GM12878 (cell line): ENCODE measurements at regions not wholly inside any gene's neighbourhood (a gene's known extent, or its start where the extent isn't known, plus 50 kb on each side); places are given as distances from the start of the nearest gene placed in this dataset.

Experiments
- ATAC-seq: fragments of 200-7000 bp; cut with Tn5 transposase; 3 replicates; pipeline ENCODE4 v1.9.1; 2020; ENCODE audit warnings: mild to moderate bottlenecking, moderate library complexity
- BruUV-seq: library from RNA; stranded (reverse); fragments of 400-500 nt; replicated peaks from 2 replicates; lab custom pipeline; 2021; lab: Mats Ljungman, UMichigan
- CTCF ChIA-PET: fragments of 300-600 bp; sonication (Branson Sonifier 250); formaldehyde crosslinking; extraction: SDS; loops from one replicate; lab custom pipeline; 2021; ENCODE audit warnings: inconsistent platforms; lab: Yijun Ruan, JAX
- POLR2A ChIA-PET: fragments of 350-600 bp; formaldehyde crosslinking; extraction: SDS; loops from one replicate; lab custom pipeline; 2021; ENCODE audit warnings: inconsistent platforms; lab: Charles Lee
- RAD21 ChIA-PET: fragments of 300-600 bp; sonication (Branson Sonifier 250); formaldehyde crosslinking; loops from one replicate; lab custom pipeline; 2023; ENCODE audit warnings: antibody characterized with exemption; ENCODE audit not compliant: unreplicated experiment; lab: Charles Lee
- SMC1A ChIA-PET: fragments of 300-600 bp; sonication (Branson Sonifier 250); formaldehyde crosslinking; loops from one replicate; lab custom pipeline; 2023; ENCODE audit not compliant: unreplicated experiment, uncharacterized antibody; lab: Charles Lee
- DNase-seq: peaks from one replicate; pipeline ENCODE4 v3.0.0-alpha.2; 2011; ENCODE audit warnings: low read depth, low spot score
- FAIRE-seq: peaks from 3 replicates; lab custom pipeline; 2011; peaks lifted over from hg19 to GRCh38; lab: Jason Lieb, UNC
- H2AFZ ChIP-seq: 2 replicates; pipeline ENCODE4 v1.6.0; 2011; ENCODE audit warnings: low read depth, low read length, control low read depth; ENCODE audit not compliant: control insufficient read depth
- H3K27ac ChIP-seq: 2 replicates; pipeline ENCODE4 v1.5.1; 2011; ENCODE audit warnings: control low read depth; ENCODE audit not compliant: control insufficient read depth, insufficient read depth
- H3K27me3 ChIP-seq, 2 experiments: replicated peaks in 1 of 2; 2 replicates each; pipeline versions ENCODE4 v1.6.0 to v1.6.1; 2011; ENCODE audit warnings: low read length in 1 of 2; ENCODE audit not compliant: control insufficient read depth in 2 of 2, insufficient read depth in 2 of 2
- H3K36me3 ChIP-seq, 2 experiments: 2 replicates each; pipeline ENCODE4 v1.5.1; 2011; ENCODE audit warnings: low read length in 1 of 2; ENCODE audit not compliant: control insufficient read depth in 2 of 2, insufficient read depth in 2 of 2
- H3K4me1 ChIP-seq: 2 replicates; pipeline ENCODE4 v1.6.1; 2011; ENCODE audit warnings: mild to moderate bottlenecking, low read length, moderate library complexity, mixed read lengths; ENCODE audit not compliant: control insufficient read depth, insufficient read depth
- H3K4me2 ChIP-seq: 2 replicates; pipeline ENCODE4 v1.6.0; 2011; ENCODE audit warnings: control low read depth; ENCODE audit not compliant: control insufficient read depth, insufficient read depth
- H3K4me3 ChIP-seq: fragments of 200-600 bp; sonication (generic); 2 replicates; pipeline ENCODE4 v1.5.1; 2016
- H3K79me2 ChIP-seq: 2 replicates; pipeline ENCODE4 v1.6.0; 2011; ENCODE audit warnings: low read length; ENCODE audit not compliant: control insufficient read depth, insufficient read depth
- H3K9ac ChIP-seq: 2 replicates; pipeline ENCODE4 v1.8.0; 2011; ENCODE audit warnings: low read length, control low read depth, mixed read lengths; ENCODE audit not compliant: control insufficient read depth, insufficient read depth
- H3K9me3 ChIP-seq: replicated peaks from 3 replicates; pipeline ENCODE4 v1.5.1; 2011; ENCODE audit warnings: mild to moderate bottlenecking, low read length; ENCODE audit not compliant: control insufficient read depth, insufficient read depth
- H4K20me1 ChIP-seq: 2 replicates; pipeline ENCODE4 v1.6.0; 2011; ENCODE audit not compliant: control insufficient read depth, insufficient read depth
- NRF1 ChIP-seq: conservative IDR thresholded peaks from 2 replicates; pipeline ENCODE4 v1.6.1; 2011; ENCODE audit warnings: mild to moderate bottlenecking, low read depth, low read length, improper control_type of control experiment
- PAX8 ChIP-seq: fragments of 450-650 bp; IDR thresholded peaks from 2 replicates; pipeline ENCODE4 v1.6.1; 2017; ENCODE audit warnings: mild to moderate bottlenecking, moderate library complexity
- WGBS: methylation state at CpG from one replicate; pipeline ENCODE4 v1.1.6; 2016; ENCODE audit warnings: low lambda C conversion rate; ENCODE audit not compliant: insufficient replicate concordance, insufficient coverage; ENCODE audit errors: missing lambda C conversion rate; 5-methylcytosine and 5-hydroxymethylcytosine counted together
- in situ Hi-C: fragments of 300-500 bp; cut with MboI; formaldehyde crosslinking; loops from 9 replicates; pipeline ENCODE4 v1.14.3; 2018; ENCODE audit warnings: mixed read lengths
- intact Hi-C: fragments of 100-400 bp; cut with micrococcal nuclease; formaldehyde crosslinking; loops from one replicate; pipeline ENCODE4 v1.14.2; 2022; ENCODE audit not compliant: unreplicated experiment
- TF ChIP-seq, protein P1 (sequence below): IDR thresholded peaks from 2 replicates; pipeline ENCODE4 v1.6.1; 2011; ENCODE audit warnings: borderline replicate concordance, low read depth, mild to moderate bottlenecking, moderate library complexity, mixed read lengths, low read length; ENCODE audit not compliant: insufficient read depth; ENCODE audit errors: extremely low read length
- TF ChIP-seq, protein P2 (sequence below): fragments of 450-650 bp; IDR thresholded peaks from 2 replicates; pipeline ENCODE4 v1.6.1; 2016; ENCODE audit warnings: mild to moderate bottlenecking
- TF ChIP-seq, protein P3 (sequence below): fragments of 450-650 bp; IDR thresholded peaks from 2 replicates; pipeline ENCODE4 v1.6.1; 2017; ENCODE audit warnings: mild to moderate bottlenecking, moderate library complexity
- TF ChIP-seq, protein P4 (sequence below), 3 experiments: IDR thresholded peaks in 2 of 3; conservative IDR thresholded peaks in 1 of 3; 2 replicates each; pipeline ENCODE4 v1.5.1; 2011; ENCODE audit warnings: low read depth in 3 of 3, low read length in 3 of 3, mild to moderate bottlenecking in 3 of 3, control low read depth in 2 of 3, moderate library complexity in 2 of 3, inconsistent platforms in 1 of 3, mixed read lengths in 1 of 3; ENCODE audit not compliant: control insufficient read depth in 2 of 3, insufficient read depth in 1 of 3; ENCODE audit errors: extremely low read depth in 1 of 3

DNA sequence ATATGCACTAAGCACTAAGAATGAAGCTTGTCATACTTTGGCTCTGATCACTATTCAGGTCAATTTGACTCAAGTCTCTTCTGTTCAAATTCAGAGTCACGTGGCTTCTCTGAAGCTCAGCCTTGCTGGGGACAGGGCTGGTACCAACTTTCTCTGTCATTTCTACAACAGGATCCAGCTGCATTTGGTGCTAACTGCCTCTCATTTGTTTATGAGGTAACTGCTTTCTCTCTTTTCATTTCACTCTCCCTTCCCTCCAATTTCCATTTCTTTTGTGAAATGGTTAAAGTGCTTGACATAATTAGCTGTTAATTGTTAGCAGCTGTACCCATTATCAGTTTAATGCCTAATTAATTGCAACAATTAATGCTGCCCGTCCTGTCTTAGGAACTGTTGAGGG is 259.7 kb upstream of the PLET1 start:
- ChIA-PET RAD21 (interaction anchor here (0.5 kb wide), 1 partner anchor 757 kb away, joined by 3 read pairs; no protein-coding TSS in a partner anchor), CTCF (no interaction called here), SMC1A (no interaction called here), POLR2A (no interaction called here)
- no peak overlapping the region for H2AFZ ChIP-seq
- no peak for DNase-seq
- H3K9me3 ChIP-seq, result no peaks in the 10 kb centered on the region
- H3K4me3 ChIP-seq, result no peak overlapping the region
- no peak overlapping the region for H3K4me2 ChIP-seq
- TF ChIP-seq, protein P1, sequence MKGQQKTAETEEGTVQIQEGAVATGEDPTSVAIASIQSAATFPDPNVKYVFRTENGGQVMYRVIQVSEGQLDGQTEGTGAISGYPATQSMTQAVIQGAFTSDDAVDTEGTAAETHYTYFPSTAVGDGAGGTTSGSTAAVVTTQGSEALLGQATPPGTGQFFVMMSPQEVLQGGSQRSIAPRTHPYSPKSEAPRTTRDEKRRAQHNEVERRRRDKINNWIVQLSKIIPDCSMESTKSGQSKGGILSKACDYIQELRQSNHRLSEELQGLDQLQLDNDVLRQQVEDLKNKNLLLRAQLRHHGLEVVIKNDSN, result peak; percentile 22
- no peak for TF ChIP-seq NRF1
- TF ChIP-seq, protein P2, sequence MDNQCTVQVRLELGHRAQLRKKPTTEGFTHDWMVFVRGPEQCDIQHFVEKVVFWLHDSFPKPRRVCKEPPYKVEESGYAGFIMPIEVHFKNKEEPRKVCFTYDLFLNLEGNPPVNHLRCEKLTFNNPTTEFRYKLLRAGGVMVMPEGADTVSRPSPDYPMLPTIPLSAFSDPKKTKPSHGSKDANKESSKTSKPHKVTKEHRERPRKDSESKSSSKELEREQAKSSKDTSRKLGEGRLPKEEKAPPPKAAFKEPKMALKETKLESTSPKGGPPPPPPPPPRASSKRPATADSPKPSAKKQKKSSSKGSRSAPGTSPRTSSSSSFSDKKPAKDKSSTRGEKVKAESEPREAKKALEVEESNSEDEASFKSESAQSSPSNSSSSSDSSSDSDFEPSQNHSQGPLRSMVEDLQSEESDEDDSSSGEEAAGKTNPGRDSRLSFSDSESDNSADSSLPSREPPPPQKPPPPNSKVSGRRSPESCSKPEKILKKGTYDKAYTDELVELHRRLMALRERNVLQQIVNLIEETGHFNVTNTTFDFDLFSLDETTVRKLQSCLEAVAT, result no peak
- no peak for TF ChIP-seq PAX8
- TF ChIP-seq, protein P3, sequence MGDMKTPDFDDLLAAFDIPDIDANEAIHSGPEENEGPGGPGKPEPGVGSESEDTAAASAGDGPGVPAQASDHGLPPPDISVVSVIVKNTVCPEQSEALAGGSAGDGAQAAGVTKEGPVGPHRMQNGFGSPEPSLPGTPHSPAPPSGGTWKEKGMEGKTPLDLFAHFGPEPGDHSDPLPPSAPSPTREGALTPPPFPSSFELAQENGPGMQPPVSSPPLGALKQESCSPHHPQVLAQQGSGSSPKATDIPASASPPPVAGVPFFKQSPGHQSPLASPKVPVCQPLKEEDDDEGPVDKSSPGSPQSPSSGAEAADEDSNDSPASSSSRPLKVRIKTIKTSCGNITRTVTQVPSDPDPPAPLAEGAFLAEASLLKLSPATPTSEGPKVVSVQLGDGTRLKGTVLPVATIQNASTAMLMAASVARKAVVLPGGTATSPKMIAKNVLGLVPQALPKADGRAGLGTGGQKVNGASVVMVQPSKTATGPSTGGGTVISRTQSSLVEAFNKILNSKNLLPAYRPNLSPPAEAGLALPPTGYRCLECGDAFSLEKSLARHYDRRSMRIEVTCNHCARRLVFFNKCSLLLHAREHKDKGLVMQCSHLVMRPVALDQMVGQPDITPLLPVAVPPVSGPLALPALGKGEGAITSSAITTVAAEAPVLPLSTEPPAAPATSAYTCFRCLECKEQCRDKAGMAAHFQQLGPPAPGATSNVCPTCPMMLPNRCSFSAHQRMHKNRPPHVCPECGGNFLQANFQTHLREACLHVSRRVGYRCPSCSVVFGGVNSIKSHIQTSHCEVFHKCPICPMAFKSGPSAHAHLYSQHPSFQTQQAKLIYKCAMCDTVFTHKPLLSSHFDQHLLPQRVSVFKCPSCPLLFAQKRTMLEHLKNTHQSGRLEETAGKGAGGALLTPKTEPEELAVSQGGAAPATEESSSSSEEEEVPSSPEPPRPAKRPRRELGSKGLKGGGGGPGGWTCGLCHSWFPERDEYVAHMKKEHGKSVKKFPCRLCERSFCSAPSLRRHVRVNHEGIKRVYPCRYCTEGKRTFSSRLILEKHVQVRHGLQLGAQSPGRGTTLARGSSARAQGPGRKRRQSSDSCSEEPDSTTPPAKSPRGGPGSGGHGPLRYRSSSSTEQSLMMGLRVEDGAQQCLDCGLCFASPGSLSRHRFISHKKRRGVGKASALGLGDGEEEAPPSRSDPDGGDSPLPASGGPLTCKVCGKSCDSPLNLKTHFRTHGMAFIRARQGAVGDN, result no peak
- TF ChIP-seq, protein P4, sequence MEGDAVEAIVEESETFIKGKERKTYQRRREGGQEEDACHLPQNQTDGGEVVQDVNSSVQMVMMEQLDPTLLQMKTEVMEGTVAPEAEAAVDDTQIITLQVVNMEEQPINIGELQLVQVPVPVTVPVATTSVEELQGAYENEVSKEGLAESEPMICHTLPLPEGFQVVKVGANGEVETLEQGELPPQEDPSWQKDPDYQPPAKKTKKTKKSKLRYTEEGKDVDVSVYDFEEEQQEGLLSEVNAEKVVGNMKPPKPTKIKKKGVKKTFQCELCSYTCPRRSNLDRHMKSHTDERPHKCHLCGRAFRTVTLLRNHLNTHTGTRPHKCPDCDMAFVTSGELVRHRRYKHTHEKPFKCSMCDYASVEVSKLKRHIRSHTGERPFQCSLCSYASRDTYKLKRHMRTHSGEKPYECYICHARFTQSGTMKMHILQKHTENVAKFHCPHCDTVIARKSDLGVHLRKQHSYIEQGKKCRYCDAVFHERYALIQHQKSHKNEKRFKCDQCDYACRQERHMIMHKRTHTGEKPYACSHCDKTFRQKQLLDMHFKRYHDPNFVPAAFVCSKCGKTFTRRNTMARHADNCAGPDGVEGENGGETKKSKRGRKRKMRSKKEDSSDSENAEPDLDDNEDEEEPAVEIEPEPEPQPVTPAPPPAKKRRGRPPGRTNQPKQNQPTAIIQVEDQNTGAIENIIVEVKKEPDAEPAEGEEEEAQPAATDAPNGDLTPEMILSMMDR (IDR thresholded peaks at IDR 0.05 in 2 of 3, conservative IDR thresholded peaks at IDR 0.05 in 1 of 3; ENCODE audit: control insufficient read depth in 2 of 3, extremely low read depth in 1 of 3, insufficient read depth in 1 of 3, low read depth in 3 of 3, low read length in 3 of 3), result no peak
- no peak overlapping the region for H3K9ac ChIP-seq
- H3K27ac ChIP-seq, result no peak overlapping the region
- ATAC-seq, result no peak
- in situ Hi-C loops (no loop called here), intact Hi-C loops (no loop called here)
- 48% methylated on average over 2 of the region's 2 CpGs for WGBS
- no TSS peak for BruUV-seq
- no peaks in the 10 kb centered on the region; a peak in 2 of 4 replicates for H3K27me3 ChIP-seq
- no peaks in the 10 kb centered on the region for H3K79me2 ChIP-seq
- no peaks in the 10 kb centered on the region for H4K20me1 ChIP-seq
- H3K4me1 ChIP-seq, result peaks cover 8% of the 10 kb centered on the region
- FAIRE-seq, result no peak
- H3K36me3 ChIP-seq, result no peaks in the 10 kb centered on the region
